ENCODE measurements at regions not wholly inside any gene's neighbourhood (a gene's known extent, or its start where the extent isn't known, plus 50 kb on each side); places are given as distances from the start of the nearest gene placed in this dataset.

- no peak for ATAC-seq
- DNase-seq, result no peak
Measured at GRCh38 chr5:167593329-167594060, 698.0 kb upstream of the WWC1 start.

GRCh38 chr5:167594061-167594435, 697.4 kb upstream of the WWC1 start:
- H3K4me3 ChIP-seq, result no peak overlapping the region
- no peak for DNase-seq
- H3K36me3 ChIP-seq (replicated peaks in 1 of 2; ENCODE audit: insufficient read depth in 1 of 2, low read depth in 2 of 2), result no peaks in the 10 kb centered on the region
- TF ChIP-seq CTCF (IDR thresholded peaks at IDR 0.05), result no peak
- no peak for TF ChIP-seq POLR2A (IDR thresholded peaks at IDR 0.05)
- H3K27me3 ChIP-seq, result no peaks in the 10 kb centered on the region
- H3K9me3 ChIP-seq, result no peaks in the 10 kb centered on the region
- ATAC-seq, result no peak
- no peaks in the 10 kb centered on the region for H3K4me1 ChIP-seq
- H3K27ac ChIP-seq, result no peak overlapping the region
- intact Hi-C loops (cut with DNase I), result no loop called here

More at GRCh38 chr5:167593329-167594060, 698.0 kb upstream of the WWC1 start:
- WGBS, 2 donors, result 89 to 91% methylated on average over 5 of the region's 5 CpGs
- intact Hi-C loops (cut with DNase I), result no loop called here
- H3K27me3 ChIP-seq, result no peaks in the 10 kb centered on the region
- TF ChIP-seq POLR2A (IDR thresholded peaks at IDR 0.05) (no peak), CTCF (IDR thresholded peaks at IDR 0.05) (no peak)
- H3K4me1 ChIP-seq, result no peaks in the 10 kb centered on the region
- H3K4me3 ChIP-seq, result no peak overlapping the region
- no peaks in the 10 kb centered on the region for H3K36me3 ChIP-seq (replicated peaks in 1 of 2; ENCODE audit: insufficient read depth in 1 of 2, low read depth in 2 of 2)
- H3K9me3 ChIP-seq, result no peaks in the 10 kb centered on the region
- H3K27ac ChIP-seq, result no peak overlapping the region

GRCh38 chr5:167594750-167595149, 696.7 kb upstream of the WWC1 start:
- Histone ChIP-seq H3K27ac (no peak overlapping the region), H3K4me3 (no peak overlapping the region), H3K36me3 (replicated peaks in 1 of 2; ENCODE audit: insufficient read depth in 1 of 2, low read depth in 2 of 2) (no peaks in the 10 kb centered on the region), H3K27me3 (no peaks in the 10 kb centered on the region), H3K9me3 (no peaks in the 10 kb centered on the region), H3K4me1 (no peaks in the 10 kb centered on the region)
- intact Hi-C loops (cut with DNase I), result no loop called here
- DNase-seq, result no peak
- TF ChIP-seq CTCF (IDR thresholded peaks at IDR 0.05), result no peak
- TF ChIP-seq POLR2A (IDR thresholded peaks at IDR 0.05), result no peak
- ATAC-seq, result no peak
- WGBS, 2 donors, result 76 to 80% methylated on average over 3 of the region's 3 CpGs

GRCh38 chr5:167595196-167595595, 696.2 kb upstream of the WWC1 start:
- H3K27me3 ChIP-seq, result no peaks in the 10 kb centered on the region
- no peaks in the 10 kb centered on the region for H3K9me3 ChIP-seq
- intact Hi-C loops (cut with DNase I), result no loop called here
- DNase-seq, result no peak
- H3K4me1 ChIP-seq, result no peaks in the 10 kb centered on the region
- no peaks in the 10 kb centered on the region for H3K36me3 ChIP-seq (replicated peaks in 1 of 2; ENCODE audit: insufficient read depth in 1 of 2, low read depth in 2 of 2)
- 66 to 81% methylated on average over 3 of the region's 3 CpGs for WGBS, 2 donors
- H3K4me3 ChIP-seq, result no peak overlapping the region
- TF ChIP-seq CTCF (IDR thresholded peaks at IDR 0.05), result no peak
- TF ChIP-seq POLR2A (IDR thresholded peaks at IDR 0.05), result no peak
- no peak for ATAC-seq
- no peak overlapping the region for H3K27ac ChIP-seq

GRCh38 chr5:167598166-167598565, 693.3 kb upstream of the WWC1 start:
- TF ChIP-seq CTCF (IDR thresholded peaks at IDR 0.05) (no peak), POLR2A (IDR thresholded peaks at IDR 0.05) (no peak)
- WGBS, 2 donors, result 85 to 92% methylated on average over 1 of the region's 1 CpG
- Histone ChIP-seq H3K27me3 (no peaks in the 10 kb centered on the region), H3K4me3 (no peak overlapping the region), H3K36me3 (replicated peaks in 1 of 2; ENCODE audit: insufficient read depth in 1 of 2, low read depth in 2 of 2) (no peaks in the 10 kb centered on the region), H3K4me1 (no peaks in the 10 kb centered on the region), H3K27ac (no peak overlapping the region), H3K9me3 (no peaks in the 10 kb centered on the region)
- intact Hi-C loops (cut with DNase I), result no loop called here
- no peak for ATAC-seq
- DNase-seq, result no peak
